ENCODE measurements at regions not wholly inside any gene's neighbourhood (a gene's known extent, or its start where the extent isn't known, plus 50 kb on each side); places are given as distances from the start of the nearest gene placed in this dataset.

DNA sequence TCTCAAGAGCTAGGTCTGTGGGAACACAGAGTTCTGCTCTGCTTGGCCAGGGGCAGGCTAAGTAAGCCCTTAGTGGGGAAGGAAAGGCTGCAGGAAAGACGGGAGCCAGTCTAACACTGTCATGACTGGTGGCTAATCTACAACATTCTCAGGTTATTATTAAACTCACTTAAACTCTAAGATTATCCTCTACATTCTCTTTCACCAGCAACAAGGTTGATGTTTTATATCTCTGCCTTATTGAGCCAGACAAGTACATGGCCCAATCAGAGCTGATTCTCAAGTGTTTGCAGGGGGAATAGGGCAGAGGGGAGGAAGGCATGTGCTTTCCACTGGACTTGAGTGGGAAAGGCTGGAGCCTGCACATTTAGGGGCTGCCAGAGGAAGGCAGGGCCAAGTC, 50.9 kb upstream of the FAM241A start:
- DNase-seq (ENCODE audit: low read depth): no peak
- TF ChIP-seq, protein P1, sequence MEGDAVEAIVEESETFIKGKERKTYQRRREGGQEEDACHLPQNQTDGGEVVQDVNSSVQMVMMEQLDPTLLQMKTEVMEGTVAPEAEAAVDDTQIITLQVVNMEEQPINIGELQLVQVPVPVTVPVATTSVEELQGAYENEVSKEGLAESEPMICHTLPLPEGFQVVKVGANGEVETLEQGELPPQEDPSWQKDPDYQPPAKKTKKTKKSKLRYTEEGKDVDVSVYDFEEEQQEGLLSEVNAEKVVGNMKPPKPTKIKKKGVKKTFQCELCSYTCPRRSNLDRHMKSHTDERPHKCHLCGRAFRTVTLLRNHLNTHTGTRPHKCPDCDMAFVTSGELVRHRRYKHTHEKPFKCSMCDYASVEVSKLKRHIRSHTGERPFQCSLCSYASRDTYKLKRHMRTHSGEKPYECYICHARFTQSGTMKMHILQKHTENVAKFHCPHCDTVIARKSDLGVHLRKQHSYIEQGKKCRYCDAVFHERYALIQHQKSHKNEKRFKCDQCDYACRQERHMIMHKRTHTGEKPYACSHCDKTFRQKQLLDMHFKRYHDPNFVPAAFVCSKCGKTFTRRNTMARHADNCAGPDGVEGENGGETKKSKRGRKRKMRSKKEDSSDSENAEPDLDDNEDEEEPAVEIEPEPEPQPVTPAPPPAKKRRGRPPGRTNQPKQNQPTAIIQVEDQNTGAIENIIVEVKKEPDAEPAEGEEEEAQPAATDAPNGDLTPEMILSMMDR (conservative IDR thresholded peaks at IDR 0.05; ENCODE audit: low read depth, low read length): no peak
- H3K4me3 ChIP-seq (ENCODE audit: low read depth, low read length): no peak overlapping the region
